Epithelial cell of proximal tubule (primary cell): ENCODE measurements at regions not wholly inside any gene's neighbourhood (a gene's known extent, or its start where the extent isn't known, plus 50 kb on each side); places are given as distances from the start of the nearest gene placed in this dataset.

Experiments used
- DNase-seq: peaks from one replicate; pipeline ENCODE4 v3.0.0-alpha.2; 2011; ENCODE audit warnings: low read depth
- H3K4me3 ChIP-seq: 2 replicates; pipeline ENCODE4 v1.5.1; 2011; ENCODE audit warnings: low read depth, mild to moderate bottlenecking, low read length
- TF ChIP-seq, protein P1 (sequence below): conservative IDR thresholded peaks from 2 replicates; pipeline ENCODE4 v1.5.1; 2012; ENCODE audit warnings: low read depth, mild to moderate bottlenecking, low read length

- H3K4me3 ChIP-seq, result no peak overlapping the region
- TF ChIP-seq, protein P1, sequence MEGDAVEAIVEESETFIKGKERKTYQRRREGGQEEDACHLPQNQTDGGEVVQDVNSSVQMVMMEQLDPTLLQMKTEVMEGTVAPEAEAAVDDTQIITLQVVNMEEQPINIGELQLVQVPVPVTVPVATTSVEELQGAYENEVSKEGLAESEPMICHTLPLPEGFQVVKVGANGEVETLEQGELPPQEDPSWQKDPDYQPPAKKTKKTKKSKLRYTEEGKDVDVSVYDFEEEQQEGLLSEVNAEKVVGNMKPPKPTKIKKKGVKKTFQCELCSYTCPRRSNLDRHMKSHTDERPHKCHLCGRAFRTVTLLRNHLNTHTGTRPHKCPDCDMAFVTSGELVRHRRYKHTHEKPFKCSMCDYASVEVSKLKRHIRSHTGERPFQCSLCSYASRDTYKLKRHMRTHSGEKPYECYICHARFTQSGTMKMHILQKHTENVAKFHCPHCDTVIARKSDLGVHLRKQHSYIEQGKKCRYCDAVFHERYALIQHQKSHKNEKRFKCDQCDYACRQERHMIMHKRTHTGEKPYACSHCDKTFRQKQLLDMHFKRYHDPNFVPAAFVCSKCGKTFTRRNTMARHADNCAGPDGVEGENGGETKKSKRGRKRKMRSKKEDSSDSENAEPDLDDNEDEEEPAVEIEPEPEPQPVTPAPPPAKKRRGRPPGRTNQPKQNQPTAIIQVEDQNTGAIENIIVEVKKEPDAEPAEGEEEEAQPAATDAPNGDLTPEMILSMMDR, result no peak
- no peak for DNase-seq
These were observed 74.4 kb upstream of the MFGE8 start for GRCh38 chr15:88987591-88987933.

- DNase-seq, result no peak
- TF ChIP-seq, protein P1, result no peak
- H3K4me3 ChIP-seq, result no peak overlapping the region
These were observed 74.9 kb upstream of the MFGE8 start for GRCh38 chr15:88987934-88988671.

DNA sequence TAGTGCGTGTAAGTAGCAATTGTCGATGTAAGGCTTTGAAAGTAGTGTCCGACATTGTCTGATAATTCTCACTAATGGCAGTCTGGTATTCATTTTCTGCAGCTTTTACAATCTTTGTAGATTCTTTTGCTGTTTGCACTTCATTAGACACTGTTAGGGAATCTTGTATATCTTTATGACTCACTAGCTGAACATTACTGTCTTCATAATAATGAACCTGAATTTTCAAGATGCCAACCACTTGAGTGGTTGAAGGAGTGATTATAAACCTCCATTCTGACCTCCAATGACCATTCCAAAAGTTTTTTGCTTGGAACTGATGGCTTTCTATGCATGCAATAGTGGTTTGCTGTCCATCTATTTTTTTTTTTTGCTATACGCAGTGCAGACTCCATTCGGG, 76.4 kb upstream of the MFGE8 start:
- DNase-seq, result no peak
- TF ChIP-seq, protein P1, result no peak
- no peak overlapping the region for H3K4me3 ChIP-seq

- TF ChIP-seq, protein P1, result no peak
- no peak for DNase-seq
These were observed 77.1 kb upstream of the MFGE8 start for GRCh38 chr15:88990185-88990679.

GRCh38 chr15:88992216-88992615, 79.0 kb upstream of the MFGE8 start:
- TF ChIP-seq, protein P1, result no peak
- DNase-seq, result no peak
- H3K4me3 ChIP-seq, result no peak overlapping the region

More at GRCh38 chr15:88990185-88990679, 77.1 kb upstream of the MFGE8 start:
- H3K4me3 ChIP-seq, result no peak overlapping the region

GRCh38 chr15:88992912-88993376, 79.8 kb upstream of the MFGE8 start:
- DNase-seq, result no peak
- no peak overlapping the region for H3K4me3 ChIP-seq
- TF ChIP-seq, protein P1, result no peak

GRCh38 chr15:88993662-88994061, 80.5 kb upstream of the MFGE8 start:
- no peak overlapping the region for H3K4me3 ChIP-seq
- TF ChIP-seq, protein P1, result no peak
- no peak for DNase-seq
